Activated CD4-positive, alpha-beta memory T cell treated with anti-CD3 and anti-CD28 coated beads, Interleukin-2, amount 10 ng/mL, durations not matched to agents 7 days and 5 days (primary cell): ENCODE measurements at regions not wholly inside any gene's neighbourhood (a gene's known extent, or its start where the extent isn't known, plus 50 kb on each side); places are given as distances from the start of the nearest gene placed in this dataset.
"Not testable (repeated sequence)": the region's sequence is repeated elsewhere in the genome, so short reads cannot be mapped to it uniquely, and the experiment has no call there.

Experiments
- CTCF ChIA-PET: fragments of 350-600 bp; sonication (Branson Sonifier 250); formaldehyde crosslinking; loops from one replicate; lab custom pipeline; 2021; ENCODE audit warnings: antibody characterized with exemption, inconsistent platforms; lab: Charles Lee
- POLR2A ChIA-PET: fragments of 350-600 bp; sonication (Branson Sonifier 250); formaldehyde crosslinking; loops from one replicate; lab custom pipeline; 2021; ENCODE audit warnings: antibody characterized with exemption; lab: Charles Lee
- DNase-seq: peaks from one replicate; pipeline ENCODE4 v3.0.0-alpha.2; 2020
- H3K27ac Mint-ChIP-seq: one replicate; pipeline ENCODE4 v1.8.0; 2021; ENCODE audit warnings: mild to moderate bottlenecking, mixed read lengths
- H3K27me3 Mint-ChIP-seq: one replicate; pipeline ENCODE4 v1.8.0; 2021; ENCODE audit warnings: mixed read lengths
- H3K36me3 Mint-ChIP-seq: one replicate; pipeline ENCODE4 v1.8.0; 2021; ENCODE audit warnings: low read depth, mixed read lengths
- H3K4me1 Mint-ChIP-seq: one replicate; pipeline ENCODE4 v1.8.0; 2021; ENCODE audit warnings: mixed read lengths
- H3K4me3 Mint-ChIP-seq: one replicate; pipeline ENCODE4 v1.8.0; 2021; ENCODE audit warnings: mild to moderate bottlenecking, mixed read lengths
- H3K9me3 Mint-ChIP-seq: one replicate; pipeline ENCODE4 v1.8.0; 2021; ENCODE audit warnings: mixed read lengths

- H3K36me3 Mint-ChIP-seq, H3K27ac Mint-ChIP-seq, H3K4me1 Mint-ChIP-seq, H3K9me3 Mint-ChIP-seq, H3K27me3 Mint-ChIP-seq, POLR2A ChIA-PET, H3K4me3 Mint-ChIP-seq, DNase-seq, CTCF ChIA-PET: not testable (repeated sequence)
Measured at GRCh38 chr3:8440142-8440541, 61.5 kb upstream of the LMCD1 start.

DNA sequence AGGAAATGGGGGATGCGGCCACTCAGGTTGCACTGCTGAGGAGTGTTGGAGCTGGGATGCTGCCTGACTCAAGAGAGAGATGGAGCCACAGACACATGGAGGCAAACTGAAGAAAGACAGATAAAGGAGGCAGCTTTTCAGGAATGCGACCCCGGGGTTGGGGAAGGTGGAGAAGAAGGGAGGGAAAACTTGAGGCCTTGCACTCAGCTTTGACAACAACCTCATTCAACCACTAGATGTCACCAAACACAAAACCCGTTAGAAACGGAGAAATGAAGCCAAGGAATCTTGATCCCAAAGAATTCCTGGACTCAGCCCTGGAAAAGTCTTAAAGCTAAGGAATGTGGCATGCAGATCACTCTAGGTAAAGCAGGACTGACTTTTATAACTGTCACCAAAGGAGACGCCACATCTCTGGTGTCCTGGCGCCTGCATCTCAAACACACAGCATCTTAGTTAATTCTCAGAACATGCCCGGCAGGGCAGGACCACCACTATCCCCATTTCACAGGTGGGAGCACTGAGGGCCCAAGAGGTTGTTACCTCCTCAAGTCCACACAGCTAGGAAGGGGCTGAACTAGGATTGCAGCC is 59.6 kb upstream of the LMCD1 start:
- H3K4me1 Mint-ChIP-seq, result no peaks in the 10 kb centered on the region
- H3K27me3 Mint-ChIP-seq, result peaks cover 1% of the 10 kb centered on the region
- no peaks in the 10 kb centered on the region for H3K9me3 Mint-ChIP-seq
- ChIA-PET POLR2A (no interaction called here), CTCF (interaction anchor here (0.9 to 1.3 kb wide), 5 partner anchors 11 to 185 kb away, joined by 3 to 4 read pairs (median 3); no protein-coding TSS in a partner anchor)
- H3K36me3 Mint-ChIP-seq, result no peaks in the 10 kb centered on the region
- H3K27ac Mint-ChIP-seq, result no peak overlapping the region
- no peak overlapping the region for H3K4me3 Mint-ChIP-seq
- DNase-seq, result no peak

DNA sequence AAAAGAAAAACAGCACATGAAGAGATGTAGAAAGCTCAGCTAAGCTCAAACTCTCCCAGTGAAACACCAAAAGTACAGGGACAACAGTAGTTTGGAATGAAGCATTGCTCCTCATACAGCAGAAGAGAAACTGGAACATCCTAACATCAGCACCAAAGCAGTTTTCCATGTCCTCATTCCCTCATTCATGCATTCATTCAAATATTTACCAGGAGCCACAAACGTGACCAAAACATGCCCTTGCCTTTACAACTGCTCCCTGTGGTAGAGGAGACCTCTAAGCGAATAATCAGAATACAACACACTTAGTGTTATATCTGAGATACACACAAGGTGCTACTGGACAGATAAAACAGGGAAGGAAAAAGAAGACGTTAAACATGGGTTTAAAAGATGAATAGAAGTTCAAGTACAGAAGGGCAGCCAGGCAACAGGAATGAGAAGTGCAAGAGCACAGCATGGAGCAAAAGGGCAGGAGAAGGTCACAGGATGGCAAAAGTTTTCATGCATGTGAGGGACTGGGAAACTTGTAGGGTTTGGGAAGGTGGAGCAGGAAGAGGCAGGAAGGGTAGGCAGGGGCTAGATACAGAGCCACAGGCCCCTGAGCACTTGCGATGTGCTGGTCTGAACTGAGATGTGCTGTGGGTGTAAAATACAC is 58.5 kb upstream of the LMCD1 start:
- H3K4me1 Mint-ChIP-seq, result no peaks in the 10 kb centered on the region
- ChIA-PET POLR2A (no interaction called here), CTCF (interaction anchor here (1.2 to 1.3 kb wide), 2 partner anchors 10 to 12 kb away, joined by 3 read pairs; no protein-coding TSS in a partner anchor)
- H3K36me3 Mint-ChIP-seq, result no peaks in the 10 kb centered on the region
- H3K27ac Mint-ChIP-seq, result no peak overlapping the region
- H3K9me3 Mint-ChIP-seq, result no peaks in the 10 kb centered on the region
- H3K27me3 Mint-ChIP-seq, result peaks cover 1% of the 10 kb centered on the region
- no peak overlapping the region for H3K4me3 Mint-ChIP-seq
- DNase-seq, result no peak

- Mint-ChIP-seq H3K4me3 (no peak overlapping the region), H3K27ac (no peak overlapping the region), H3K36me3 (no peaks in the 10 kb centered on the region), H3K27me3 (peaks cover 1% of the 10 kb centered on the region), H3K4me1 (no peaks in the 10 kb centered on the region), H3K9me3 (no peaks in the 10 kb centered on the region)
- no peak for DNase-seq
- CTCF ChIA-PET, result no interaction called here
- POLR2A ChIA-PET, result no interaction called here
Measured at GRCh38 chr3:8443829-8444791, 57.5 kb upstream of the LMCD1 start.

GRCh38 chr3:8444883-8445282 is 56.7 kb upstream of the LMCD1 start:
- ChIA-PET CTCF (no interaction called here), POLR2A (no interaction called here)
- DNase-seq, result no peak
- Mint-ChIP-seq H3K4me1 (no peaks in the 10 kb centered on the region), H3K27me3 (peaks cover 1% of the 10 kb centered on the region), H3K4me3 (no peak overlapping the region), H3K9me3 (no peaks in the 10 kb centered on the region), H3K36me3 (no peaks in the 10 kb centered on the region), H3K27ac (no peak overlapping the region)

- Mint-ChIP-seq H3K4me3 (no peak overlapping the region), H3K36me3 (no peaks in the 10 kb centered on the region), H3K9me3 (no peaks in the 10 kb centered on the region), H3K27ac (no peak overlapping the region), H3K27me3 (peaks cover 1% of the 10 kb centered on the region), H3K4me1 (no peaks in the 10 kb centered on the region)
- POLR2A ChIA-PET, result no interaction called here
- no peak for DNase-seq
- CTCF ChIA-PET, result no interaction called here
Measured at GRCh38 chr3:8445861-8446260, 55.8 kb upstream of the LMCD1 start.

DNA sequence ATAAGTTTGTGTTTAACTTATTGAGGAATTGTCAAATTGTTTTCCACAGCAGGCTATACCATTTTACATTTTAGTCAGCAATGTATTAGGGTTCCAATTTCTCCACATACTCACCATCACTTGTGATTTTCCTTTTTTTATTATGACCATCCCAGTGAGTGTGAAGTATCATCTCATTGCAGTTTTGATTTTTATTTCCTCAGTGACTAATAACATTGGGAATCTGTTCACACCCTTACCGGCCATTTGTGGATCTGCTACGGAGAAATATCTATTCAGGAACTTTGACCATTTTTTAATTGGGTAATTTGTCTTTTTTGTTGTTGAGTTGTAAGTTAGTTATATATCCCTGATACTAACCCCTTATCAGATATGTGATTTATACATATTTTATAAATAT is 54.8 kb upstream of the LMCD1 start:
- ChIA-PET POLR2A (no interaction called here), CTCF (no interaction called here)
- Mint-ChIP-seq H3K9me3 (no peaks in the 10 kb centered on the region), H3K4me1 (no peaks in the 10 kb centered on the region), H3K27me3 (peaks cover 1% of the 10 kb centered on the region), H3K4me3 (no peak overlapping the region), H3K36me3 (no peaks in the 10 kb centered on the region), H3K27ac (no peak overlapping the region)
- no peak for DNase-seq

- H3K27me3 Mint-ChIP-seq, result peaks cover 3% of the 10 kb centered on the region
- H3K27ac Mint-ChIP-seq, result no peak overlapping the region
- ChIA-PET CTCF (no interaction called here), POLR2A (no interaction called here)
- H3K4me1 Mint-ChIP-seq, result no peaks in the 10 kb centered on the region
- no peak for DNase-seq
- H3K36me3 Mint-ChIP-seq, result no peaks in the 10 kb centered on the region
- no peak overlapping the region for H3K4me3 Mint-ChIP-seq
- no peaks in the 10 kb centered on the region for H3K9me3 Mint-ChIP-seq
Measured at GRCh38 chr3:8450618-8451017, 51.0 kb upstream of the LMCD1 start.

GRCh38 chr3:8451696-8452095 is 49.9 kb upstream of the LMCD1 start:
- CTCF ChIA-PET, result no interaction called here
- no peak for DNase-seq
- Mint-ChIP-seq H3K27me3 (peaks cover 3% of the 10 kb centered on the region), H3K27ac (no peak overlapping the region), H3K36me3 (no peaks in the 10 kb centered on the region), H3K4me3 (no peak overlapping the region), H3K9me3 (no peaks in the 10 kb centered on the region), H3K4me1 (no peaks in the 10 kb centered on the region)
- POLR2A ChIA-PET, result no interaction called here
